T-helper 1 cell (primary cell): ENCODE measurements at regions not wholly inside any gene's neighbourhood (a gene's known extent, or its start where the extent isn't known, plus 50 kb on each side); places are given as distances from the start of the nearest gene placed in this dataset.

Experiments used
- DNase-seq, 5 donors: peaks; one replicate each; pipeline ENCODE4 v3.0.0-alpha.2; 2012 to 2020

GRCh38 chr11:121780971-121781370 lies 328.2 kb upstream of the SORL1-AS1 start:
- DNase-seq = no peak

DNA sequence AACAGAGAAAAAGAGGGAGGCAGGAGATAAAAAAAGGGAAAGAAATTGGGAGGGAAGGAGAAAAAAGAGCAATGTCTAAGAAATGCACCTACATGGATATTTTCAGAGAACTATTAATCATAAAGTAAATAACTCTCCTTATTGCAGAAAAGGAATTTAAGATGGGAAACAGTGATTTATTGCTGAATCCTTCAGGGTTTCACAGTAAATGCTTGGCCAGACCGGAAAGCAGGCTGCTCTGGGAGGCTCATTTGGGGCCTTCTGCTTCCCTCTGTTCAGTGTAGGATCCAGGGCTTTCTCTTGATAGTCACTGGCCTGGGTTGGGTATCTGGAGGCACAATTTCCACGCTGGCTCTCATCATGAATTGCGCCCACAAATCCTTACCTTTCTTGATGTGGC lies 324.3 kb upstream of the SORL1-AS1 start:
- DNase-seq = no peak

- no peak for DNase-seq
Observed at GRCh38 chr11:121775276-121775675, 322.5 kb upstream of the SORL1-AS1 start.

DNA sequence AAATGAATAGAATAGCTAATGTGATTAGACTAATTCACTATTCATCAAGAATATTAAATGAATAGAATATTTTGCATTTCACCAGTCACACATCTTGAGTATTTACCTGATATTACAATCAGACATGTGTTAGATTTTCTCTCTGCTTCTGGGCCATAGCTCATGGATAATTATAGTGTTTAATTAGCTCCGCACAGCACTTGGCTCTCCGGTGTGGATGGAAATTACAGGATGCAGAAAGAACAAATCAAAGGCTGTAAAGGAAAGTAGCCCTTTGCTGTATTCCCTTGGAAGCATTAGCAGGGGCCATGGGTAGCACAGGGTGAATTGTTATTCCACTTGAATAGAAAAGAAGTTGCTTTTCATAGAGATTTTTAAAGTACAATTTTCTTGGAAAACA lies 320.3 kb upstream of the SORL1-AS1 start:
- DNase-seq = no peak

- DNase-seq = no peak
Observed at GRCh38 chr11:121770939-121771595, 318.3 kb upstream of the SORL1-AS1 start.

DNA sequence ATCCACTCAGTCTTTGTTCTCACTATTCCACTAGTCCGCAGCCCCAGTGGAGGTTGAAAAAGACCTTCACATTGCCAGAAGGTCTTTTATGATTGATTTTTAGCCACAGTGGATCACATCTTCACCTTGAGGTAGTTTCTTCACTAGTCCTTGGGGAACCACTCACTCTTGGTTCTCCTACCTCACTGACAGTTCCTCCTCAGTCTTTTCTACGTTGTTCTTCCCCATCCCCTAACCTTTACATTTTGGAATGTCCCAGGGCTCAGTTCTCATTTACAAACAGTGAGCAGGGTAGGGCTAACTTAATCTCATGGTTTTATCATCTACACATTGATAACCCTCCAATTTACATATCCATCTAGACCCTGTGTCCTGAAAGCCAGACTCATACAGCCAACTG lies 316.4 kb upstream of the SORL1-AS1 start:
- no peak for DNase-seq

DNA sequence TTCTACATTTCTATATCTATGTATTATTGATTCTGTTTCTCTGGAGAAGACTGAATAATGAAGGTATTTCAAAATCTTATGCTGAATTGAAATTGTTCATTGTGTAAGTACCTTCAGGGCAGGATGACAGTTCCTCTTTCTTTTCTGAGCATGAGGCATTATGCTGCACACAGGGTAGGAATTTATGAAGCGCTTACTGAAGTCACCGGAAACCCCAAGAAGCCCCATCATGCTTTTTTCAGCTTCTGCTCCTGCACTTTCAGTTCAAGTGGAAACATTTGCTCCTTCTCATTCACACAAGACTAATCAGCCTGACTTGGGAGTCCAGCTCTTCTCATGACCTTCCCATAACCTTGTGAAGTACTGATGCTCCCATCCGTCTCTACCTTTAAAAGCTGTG lies 314.7 kb upstream of the SORL1-AS1 start:
- DNase-seq = no peak

GRCh38 chr11:121766991-121767390 lies 314.2 kb upstream of the SORL1-AS1 start:
- no peak for DNase-seq

DNA sequence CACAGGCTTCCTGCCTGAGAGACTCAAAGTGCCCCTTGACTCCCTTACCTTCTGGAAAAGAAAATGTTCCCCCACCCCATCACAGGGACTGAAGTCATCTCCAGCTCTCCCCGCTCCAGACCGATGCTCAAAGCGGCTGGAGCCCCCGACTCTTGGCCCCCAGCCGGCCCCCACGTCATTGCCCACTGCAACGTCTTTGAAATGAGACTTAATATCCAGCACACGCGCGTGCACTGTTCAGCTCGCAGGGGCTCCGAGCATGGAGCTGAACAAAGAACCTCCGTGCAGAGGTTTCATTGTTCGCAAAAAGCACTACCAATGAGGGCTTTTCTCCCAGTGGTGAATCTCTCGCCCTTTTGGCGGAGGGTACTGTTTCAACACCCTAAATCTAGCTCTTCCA lies 313.4 kb upstream of the SORL1-AS1 start:
- DNase-seq = no peak

GRCh38 chr11:121763526-121763925 lies 310.8 kb upstream of the SORL1-AS1 start:
- no peak for DNase-seq

- no peak for DNase-seq
Observed at GRCh38 chr11:121762820-121763219, 310.1 kb upstream of the SORL1-AS1 start.

- DNase-seq = no peak
Observed at GRCh38 chr11:121761186-121761585, 308.4 kb upstream of the SORL1-AS1 start.

- no peak for DNase-seq
Observed at GRCh38 chr11:121757480-121758125, 304.8 kb upstream of the SORL1-AS1 start.

DNA sequence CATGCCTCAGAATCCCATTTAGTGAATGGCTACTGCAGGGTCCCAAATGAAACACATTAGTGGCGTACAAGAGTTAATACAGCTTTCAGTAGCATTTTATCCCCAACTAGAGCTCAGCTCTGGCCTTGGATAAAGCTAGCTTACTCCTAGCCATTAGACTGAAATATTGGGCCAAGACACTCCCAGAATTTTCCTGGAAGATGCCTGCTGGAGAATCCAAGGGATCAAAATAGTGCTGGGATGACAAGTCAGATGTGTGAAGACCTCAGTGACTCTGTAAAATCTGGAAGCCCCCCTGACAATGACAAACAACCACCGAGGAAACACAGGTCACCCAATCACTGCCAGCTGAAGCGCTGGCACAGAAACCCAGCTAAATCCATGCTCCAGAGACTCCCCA lies 303.1 kb upstream of the SORL1-AS1 start:
- no peak for DNase-seq

DNA sequence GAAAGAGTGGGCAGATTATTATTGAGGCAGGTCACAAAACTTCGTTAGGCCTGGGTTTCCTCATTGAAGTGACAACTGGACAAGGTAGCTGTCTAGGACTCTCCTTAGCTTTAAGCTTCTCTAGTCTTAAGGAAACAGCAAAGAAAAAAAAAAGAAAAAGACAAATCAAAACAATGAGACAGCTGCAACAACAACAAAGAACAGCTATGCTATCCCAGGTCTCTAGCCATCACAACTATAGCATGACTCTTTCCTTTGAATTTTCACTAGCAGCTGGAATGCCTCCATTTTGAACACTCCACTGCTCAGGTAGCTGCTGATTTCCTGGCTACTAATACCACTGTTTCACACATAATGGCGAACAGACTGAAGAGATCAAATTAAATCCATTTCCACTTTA lies 302.4 kb upstream of the SORL1-AS1 start:
- no peak for DNase-seq

GRCh38 chr11:121754598-121754997 lies 301.8 kb upstream of the SORL1-AS1 start:
- DNase-seq = no peak

DNA sequence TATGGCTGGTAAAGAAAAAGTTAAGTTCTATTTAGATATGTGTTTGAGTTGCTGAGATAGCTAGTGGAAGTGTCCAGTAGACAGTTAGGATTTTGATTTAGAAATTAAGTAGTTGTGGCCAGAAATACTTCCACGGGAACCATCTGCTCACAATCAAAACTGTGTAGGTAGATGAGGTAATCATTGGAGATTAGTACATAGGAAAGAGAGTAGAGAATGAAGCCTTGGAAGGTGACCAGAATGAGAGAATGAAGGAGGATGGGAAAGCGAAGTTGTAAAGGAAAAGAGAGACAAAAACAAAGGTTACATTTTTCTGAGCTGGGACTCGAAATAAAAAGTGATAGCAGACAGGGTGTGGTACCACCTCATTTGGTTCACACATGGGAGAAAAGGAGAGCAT lies 296.9 kb upstream of the SORL1-AS1 start:
- no peak for DNase-seq

- DNase-seq = no peak
Observed at GRCh38 chr11:121748068-121748467, 295.3 kb upstream of the SORL1-AS1 start.

- no peak for DNase-seq
Observed at GRCh38 chr11:121743285-121743684, 290.5 kb upstream of the SORL1-AS1 start.

DNA sequence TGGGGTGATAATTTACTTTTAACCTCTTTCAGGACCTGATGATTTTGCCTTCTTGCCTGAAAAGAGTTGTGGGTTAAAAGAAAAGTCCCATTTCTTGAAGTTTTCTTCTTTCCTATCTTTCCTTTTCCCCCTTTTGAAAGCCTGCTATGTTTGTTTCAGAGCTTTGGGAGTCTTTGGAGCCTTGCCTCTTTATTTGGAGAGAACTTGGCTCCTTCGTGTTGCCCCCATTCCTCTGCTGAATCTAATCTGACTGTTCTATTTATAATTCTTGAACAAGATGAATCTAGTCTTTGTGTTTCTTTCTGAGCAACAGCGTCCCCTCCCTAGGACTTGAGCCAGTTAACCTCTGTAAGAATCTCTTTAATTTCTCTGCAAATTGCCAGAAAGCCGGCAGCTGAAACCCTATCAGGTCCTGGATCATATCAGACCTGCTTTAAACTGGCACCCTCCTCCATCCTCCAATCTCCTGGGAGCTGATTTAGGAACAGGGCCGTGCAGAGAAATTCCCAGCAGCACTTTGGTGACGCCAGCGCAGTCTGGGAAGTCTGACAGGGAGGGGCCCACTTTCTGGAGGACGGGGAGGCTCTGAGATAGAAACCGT lies 289.1 kb upstream of the SORL1-AS1 start:
- DNase-seq = no peak

DNA sequence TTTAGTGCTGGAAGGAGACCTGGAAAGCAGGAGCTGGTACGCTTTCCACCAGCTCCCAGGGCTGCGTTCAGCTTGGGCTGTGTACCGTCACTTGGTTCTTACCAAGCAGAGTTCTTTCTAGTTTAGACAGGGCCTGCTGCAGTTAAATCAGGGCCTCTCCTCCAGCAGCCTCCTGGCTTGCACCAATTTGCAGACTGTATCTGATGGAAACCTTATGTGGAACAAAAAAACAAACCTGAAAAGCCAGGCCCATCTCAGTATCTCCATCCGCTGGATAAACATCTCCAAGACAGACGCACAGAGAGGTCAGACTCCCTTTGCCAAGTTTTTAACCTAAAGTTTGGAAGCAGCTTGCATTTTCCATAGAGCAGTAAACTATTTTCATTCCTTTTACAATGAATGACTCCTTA lies 288.6 kb upstream of the SORL1-AS1 start:
- no peak for DNase-seq

- DNase-seq = no peak
Observed at GRCh38 chr11:121740902-121741301, 288.1 kb upstream of the SORL1-AS1 start.

DNA sequence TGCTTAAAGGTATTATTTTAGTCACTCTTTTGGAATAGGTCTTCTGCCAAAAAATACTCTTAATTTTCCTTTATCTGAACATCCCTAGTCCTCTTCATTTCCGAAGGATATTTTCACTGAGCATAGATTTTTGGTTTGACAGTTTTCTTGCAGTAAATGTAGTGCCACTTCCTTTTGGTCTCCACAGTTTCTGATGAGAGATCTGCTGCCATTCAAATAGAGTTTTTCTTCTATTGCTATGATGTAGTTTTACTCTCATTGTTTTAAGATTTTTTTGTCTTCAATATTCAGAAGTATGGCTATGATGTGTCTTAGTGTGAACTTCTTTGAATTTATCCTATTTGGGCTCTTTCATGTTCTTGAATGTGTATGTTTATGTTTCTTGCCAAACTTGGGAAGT lies 281.1 kb upstream of the SORL1-AS1 start:
- DNase-seq = no peak

GRCh38 chr11:121727942-121728341 lies 275.2 kb upstream of the SORL1-AS1 start:
- DNase-seq = no peak
